ENCODE measurements at regions not wholly inside any gene's neighbourhood (a gene's known extent, or its start where the extent isn't known, plus 50 kb on each side); places are given as distances from the start of the nearest gene placed in this dataset.

DNA sequence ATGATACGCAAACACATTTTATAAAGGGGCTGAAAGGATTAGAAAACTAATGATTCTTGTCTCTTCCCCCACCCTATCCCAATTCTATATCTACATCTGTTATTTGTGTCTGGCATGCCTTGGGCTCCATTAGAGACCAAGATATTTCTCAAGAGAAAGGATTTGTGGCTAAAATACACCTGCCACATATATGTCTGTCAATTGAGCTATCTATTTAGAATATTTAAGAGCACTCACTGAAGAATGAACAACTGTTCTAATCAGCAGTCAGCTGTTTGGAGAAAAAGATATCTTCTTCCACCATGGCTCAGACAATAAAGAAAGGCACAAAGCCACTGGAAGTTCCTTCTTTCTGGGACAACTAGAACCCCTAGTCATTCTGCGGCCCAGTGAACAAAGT lies 61.7 kb upstream of the LRRN1 start:
- H3K4me3 ChIP-seq, result no peak overlapping the region
- H3K9me3 ChIP-seq, result no peaks in the 10 kb centered on the region
- H3K36me3 ChIP-seq, result no peaks in the 10 kb centered on the region
- no peaks in the 10 kb centered on the region for H3K4me1 ChIP-seq
- TF ChIP-seq POLR2AphosphoS5 (IDR thresholded peaks at IDR 0.05) (no peak), POLR2A (IDR thresholded peaks at IDR 0.05) (no peak), EP300 (IDR thresholded peaks at IDR 0.05) (no peak)
- TF ChIP-seq, protein P1, sequence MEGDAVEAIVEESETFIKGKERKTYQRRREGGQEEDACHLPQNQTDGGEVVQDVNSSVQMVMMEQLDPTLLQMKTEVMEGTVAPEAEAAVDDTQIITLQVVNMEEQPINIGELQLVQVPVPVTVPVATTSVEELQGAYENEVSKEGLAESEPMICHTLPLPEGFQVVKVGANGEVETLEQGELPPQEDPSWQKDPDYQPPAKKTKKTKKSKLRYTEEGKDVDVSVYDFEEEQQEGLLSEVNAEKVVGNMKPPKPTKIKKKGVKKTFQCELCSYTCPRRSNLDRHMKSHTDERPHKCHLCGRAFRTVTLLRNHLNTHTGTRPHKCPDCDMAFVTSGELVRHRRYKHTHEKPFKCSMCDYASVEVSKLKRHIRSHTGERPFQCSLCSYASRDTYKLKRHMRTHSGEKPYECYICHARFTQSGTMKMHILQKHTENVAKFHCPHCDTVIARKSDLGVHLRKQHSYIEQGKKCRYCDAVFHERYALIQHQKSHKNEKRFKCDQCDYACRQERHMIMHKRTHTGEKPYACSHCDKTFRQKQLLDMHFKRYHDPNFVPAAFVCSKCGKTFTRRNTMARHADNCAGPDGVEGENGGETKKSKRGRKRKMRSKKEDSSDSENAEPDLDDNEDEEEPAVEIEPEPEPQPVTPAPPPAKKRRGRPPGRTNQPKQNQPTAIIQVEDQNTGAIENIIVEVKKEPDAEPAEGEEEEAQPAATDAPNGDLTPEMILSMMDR (IDR thresholded peaks at IDR 0.05), result no peak
- intact Hi-C loops (cut with DNase I), result no loop called here
- H3K27me3 ChIP-seq, result no peaks in the 10 kb centered on the region
- DNase-seq, result no peak
- no peak overlapping the region for H3K27ac ChIP-seq
- 69 to 96% methylated on average over 2 of the region's 2 CpGs for WGBS, 2 donors

DNA sequence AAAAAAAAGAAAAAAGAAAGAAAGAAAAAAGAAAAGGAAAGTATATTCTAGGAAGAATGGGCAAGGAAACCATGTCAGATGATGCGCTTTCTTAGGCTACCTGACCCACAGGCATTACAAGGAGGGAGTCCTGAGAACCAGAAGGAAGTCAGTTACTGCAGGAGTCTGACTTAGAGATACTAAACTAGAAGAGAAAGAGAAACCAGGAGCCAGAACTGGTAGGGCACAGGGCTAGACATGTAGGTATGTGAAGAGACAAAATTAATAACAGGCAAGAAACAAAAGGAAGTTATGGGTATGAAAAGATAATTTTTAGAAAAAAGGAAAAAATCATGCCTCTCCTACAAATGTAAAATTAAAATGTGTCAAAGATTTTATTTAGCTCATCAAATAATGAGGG lies 63.3 kb upstream of the LRRN1 start:
- Histone ChIP-seq H3K9me3 (no peaks in the 10 kb centered on the region), H3K4me1 (no peaks in the 10 kb centered on the region), H3K4me3 (no peak overlapping the region), H3K27ac (no peak overlapping the region), H3K36me3 (no peaks in the 10 kb centered on the region), H3K27me3 (no peaks in the 10 kb centered on the region)
- intact Hi-C loops (cut with DNase I), result no loop called here
- WGBS, 2 donors, result 91 to 95% methylated on average over 1 of the region's 1 CpG
- no peak for DNase-seq
- TF ChIP-seq POLR2A (IDR thresholded peaks at IDR 0.05) (no peak), POLR2AphosphoS5 (IDR thresholded peaks at IDR 0.05) (no peak)
- TF ChIP-seq, protein P1 (IDR thresholded peaks at IDR 0.05), result no peak

- intact Hi-C loops (cut with DNase I), result no loop called here
- TF ChIP-seq POLR2AphosphoS5 (IDR thresholded peaks at IDR 0.05) (no peak), POLR2A (IDR thresholded peaks at IDR 0.05) (no peak)
- TF ChIP-seq, protein P1 (IDR thresholded peaks at IDR 0.05), result no peak
- no peak overlapping the region for H3K4me3 ChIP-seq
- DNase-seq, result no peak
- H3K4me1 ChIP-seq, result no peaks in the 10 kb centered on the region
- H3K27ac ChIP-seq, result no peak overlapping the region
- H3K36me3 ChIP-seq, result no peaks in the 10 kb centered on the region
- H3K9me3 ChIP-seq, result no peaks in the 10 kb centered on the region
- 94 to 96% methylated on average over 6 of the region's 6 CpGs for WGBS, 2 donors
- H3K27me3 ChIP-seq, result no peaks in the 10 kb centered on the region
Observed at GRCh38 chr3:3734881-3735280, 64.3 kb upstream of the LRRN1 start.

- Histone ChIP-seq H3K27ac (no peak overlapping the region), H3K9me3 (no peaks in the 10 kb centered on the region), H3K36me3 (no peaks in the 10 kb centered on the region), H3K27me3 (no peaks in the 10 kb centered on the region), H3K4me1 (no peaks in the 10 kb centered on the region), H3K4me3 (no peak overlapping the region)
- WGBS, 2 donors, result 69 to 79% methylated on average over 4 of the region's 4 CpGs
- no peak for DNase-seq
- no peak for TF ChIP-seq POLR2AphosphoS5 (IDR thresholded peaks at IDR 0.05)
- TF ChIP-seq, protein P1 (IDR thresholded peaks at IDR 0.05), result no peak
- TF ChIP-seq EP300 (IDR thresholded peaks at IDR 0.05), result no peak
- TF ChIP-seq POLR2A (IDR thresholded peaks at IDR 0.05), result no peak
- intact Hi-C loops (cut with DNase I), result no loop called here
Observed at GRCh38 chr3:3729261-3729660, 70.0 kb upstream of the LRRN1 start.

GRCh38 chr3:3726549-3726948 lies 72.7 kb upstream of the LRRN1 start:
- intact Hi-C loops (cut with DNase I), result no loop called here
- no peaks in the 10 kb centered on the region for H3K27me3 ChIP-seq
- no peak for TF ChIP-seq POLR2AphosphoS5 (IDR thresholded peaks at IDR 0.05)
- no peak for TF ChIP-seq EP300 (IDR thresholded peaks at IDR 0.05)
- TF ChIP-seq POLR2A (IDR thresholded peaks at IDR 0.05), result no peak
- TF ChIP-seq, protein P1 (IDR thresholded peaks at IDR 0.05), result no peak
- H3K4me1 ChIP-seq, result no peaks in the 10 kb centered on the region
- no peaks in the 10 kb centered on the region for H3K36me3 ChIP-seq
- 80 to 83% methylated on average over 5 of the region's 5 CpGs for WGBS, 2 donors
- H3K27ac ChIP-seq, result no peak overlapping the region
- no peak for DNase-seq
- H3K4me3 ChIP-seq, result no peak overlapping the region
- no peaks in the 10 kb centered on the region for H3K9me3 ChIP-seq
